Tibial artery (tissue), 4 donors: ENCODE measurements at regions not wholly inside any gene's neighbourhood (a gene's known extent, or its start where the extent isn't known, plus 50 kb on each side); places are given as distances from the start of the nearest gene placed in this dataset.
"Not testable (repeated sequence)": the region's sequence is repeated elsewhere in the genome, so short reads cannot be mapped to it uniquely, and the experiment has no call there.

Source experiments
- DNase-seq, 2 donors: peaks; one replicate each; pipeline ENCODE4 v3.0.0-alpha.2; 2019
- H3K27ac ChIP-seq, 2 donors: fragments of 200-600 bp; sonication (generic) in 1 of 2; 1 replicate in 1 of 2; 2 replicates in 1 of 2; pipeline ENCODE4 v1.5.1; 2018 to 2019; ENCODE audit warnings: mild to moderate bottlenecking in 1 of 2
- H3K27me3 ChIP-seq, 2 donors: fragments of 200-600 bp; sonication (generic) in 1 of 2; one replicate each; pipeline versions ENCODE4 v1.5.1 to v1.6.0; 2016 to 2019
- H3K36me3 ChIP-seq, 3 donors: fragments of 200-600 bp; sonication (generic) in 2 of 3; one replicate each; pipeline ENCODE4 v1.5.1; 2016 to 2019; ENCODE audit warnings: mild to moderate bottlenecking in 2 of 3
- H3K4me1 ChIP-seq, 4 donors: fragments of 200-600 bp; sonication (generic) in 2 of 4; 1 replicate in 3 of 4; 2 replicates in 1 of 4; pipeline ENCODE4 v1.5.1; 2016 to 2019
- H3K4me3 ChIP-seq, 2 donors: fragments of 200-600 bp; sonication (generic) in 1 of 2; 1 replicate in 1 of 2; 2 replicates in 1 of 2; pipeline ENCODE4 v1.5.1; 2018 to 2019; ENCODE audit warnings: mild to moderate bottlenecking in 2 of 2
- H3K9me3 ChIP-seq, 3 donors: fragments of 200-600 bp; sonication (generic) in 1 of 3; one replicate each; pipeline ENCODE4 v1.5.1; 2016 to 2019
- CTCF ChIP-seq, 2 experiments: fragments of 200-600 bp in 1 of 2; fragments of 450-650 bp in 1 of 2; IDR thresholded peaks; one replicate each; pipeline ENCODE4 v1.5.1; 2017 to 2019; ENCODE audit warnings: antibody characterized with exemption in 2 of 2, mild to moderate bottlenecking in 1 of 2, moderate library complexity in 1 of 2
- intact Hi-C: fragments of 100-400 bp; cut with DNase I; formaldehyde crosslinking; loops from one replicate; pipeline ENCODE4 v1.15.0; 2023; ENCODE audit warnings: low total_unique reads

GRCh38 chr11:126149759-126150625 is 61.5 kb downstream of the RPUSD4 start:
- Histone ChIP-seq H3K27me3 (peaks cover 0 to 16% of the 10 kb centered on the region in 2 donors), H3K9me3 (peaks cover 0 to 8% (median 0%) of the 10 kb centered on the region in 3 donors), H3K4me3 (no peak overlapping the region), H3K27ac (no peak overlapping the region), H3K36me3 (no peaks in the 10 kb centered on the region), H3K4me1 (no peaks in the 10 kb centered on the region)
- intact Hi-C loops = no loop called here
- no peak for TF ChIP-seq CTCF (IDR thresholded peaks at IDR 0.05)
- DNase-seq = no peak

- Histone ChIP-seq H3K9me3 (peaks cover 0 to 8% (median 0%) of the 10 kb centered on the region in 3 donors), H3K27me3 (peaks cover 0 to 8% of the 10 kb centered on the region in 2 donors), H3K4me1 (no peaks in the 10 kb centered on the region), H3K4me3 (no peak overlapping the region), H3K27ac (no peak overlapping the region), H3K36me3 (no peaks in the 10 kb centered on the region)
- intact Hi-C loops = no loop called here
- no peak for TF ChIP-seq CTCF (IDR thresholded peaks at IDR 0.05)
- DNase-seq = no peak
These were observed 63.1 kb downstream of the RPUSD4 start for GRCh38 chr11:126148317-126148716.

GRCh38 chr11:126147208-126148111 is 64.0 kb downstream of the RPUSD4 start:
- H3K27me3 ChIP-seq = peaks cover 0 to 7% of the 10 kb centered on the region in 2 donors
- H3K9me3 ChIP-seq = peaks cover 0 to 8% (median 0%) of the 10 kb centered on the region in 3 donors
- H3K4me1 ChIP-seq = no peaks in the 10 kb centered on the region
- no peak overlapping the region for H3K4me3 ChIP-seq
- DNase-seq = no peak
- H3K27ac ChIP-seq = no peak overlapping the region
- intact Hi-C loops = no loop called here
- no peaks in the 10 kb centered on the region for H3K36me3 ChIP-seq
- no peak for TF ChIP-seq CTCF (IDR thresholded peaks at IDR 0.05)

- H3K4me1 ChIP-seq = no peaks in the 10 kb centered on the region
- no peak for TF ChIP-seq CTCF (IDR thresholded peaks at IDR 0.05)
- no peak overlapping the region for H3K4me3 ChIP-seq
- peaks cover 0 to 5% (median 0%) of the 10 kb centered on the region in 3 donors for H3K9me3 ChIP-seq
- H3K36me3 ChIP-seq = no peaks in the 10 kb centered on the region
- DNase-seq = no peak
- peaks cover 0 to 12% of the 10 kb centered on the region in 2 donors for H3K27me3 ChIP-seq
- no peak overlapping the region for H3K27ac ChIP-seq
- intact Hi-C loops = no loop called here
These were observed 64.8 kb downstream of the RPUSD4 start for GRCh38 chr11:126146454-126147192.

GRCh38 chr11:126145954-126146353 is 65.5 kb downstream of the RPUSD4 start:
- intact Hi-C loops = no loop called here
- DNase-seq = no peak
- TF ChIP-seq CTCF (IDR thresholded peaks at IDR 0.05) = no peak

GRCh38 chr11:126143491-126143890 is 68.0 kb downstream of the RPUSD4 start:
- H3K27ac ChIP-seq, DNase-seq, intact Hi-C loops, H3K36me3 ChIP-seq, H3K4me3 ChIP-seq, H3K9me3 ChIP-seq: not testable (repeated sequence)
- peaks cover 0 to 34% of the 10 kb centered on the region in 2 donors for H3K27me3 ChIP-seq
- peaks cover 0 to 23% (median 2%) of the 10 kb centered on the region in 4 donors for H3K4me1 ChIP-seq

More at GRCh38 chr11:126145954-126146353, 65.5 kb downstream of the RPUSD4 start:
- H3K27ac ChIP-seq = no peak overlapping the region
- no peak overlapping the region for H3K4me3 ChIP-seq
- H3K4me1 ChIP-seq = peaks cover 0 to 5% (median 0%) of the 10 kb centered on the region in 4 donors
- no peaks in the 10 kb centered on the region for H3K36me3 ChIP-seq
- peaks cover 0 to 18% of the 10 kb centered on the region in 2 donors for H3K27me3 ChIP-seq
- H3K9me3 ChIP-seq = no peaks in the 10 kb centered on the region
